Right atrium auricular region (tissue), 2 donors: ENCODE measurements at regions not wholly inside any gene's neighbourhood (a gene's known extent, or its start where the extent isn't known, plus 50 kb on each side); places are given as distances from the start of the nearest gene placed in this dataset.

Experiments used
- DNase-seq: peaks from one replicate; pipeline ENCODE4 v3.0.0-alpha.2; 2019; ENCODE audit warnings: low spot score
- H3K27ac ChIP-seq, 2 donors: fragments of 200-600 bp; sonication (generic); 1 replicate in 1 of 2; 2 replicates in 1 of 2; pipeline ENCODE4 v1.5.1; 2016 to 2019
- H3K27me3 ChIP-seq, 2 donors: fragments of 200-600 bp; sonication (generic); one replicate each; pipeline versions ENCODE4 v1.5.1 to v1.6.0; 2017 to 2019
- H3K36me3 ChIP-seq: fragments of 200-600 bp; sonication (generic); one replicate; pipeline ENCODE4 v1.5.1; 2016
- H3K4me1 ChIP-seq, 2 donors: fragments of 200-600 bp; sonication (generic); one replicate each; pipeline versions ENCODE4 v1.5.1 to v1.6.0; 2017 to 2019
- H3K4me3 ChIP-seq, 2 donors: fragments of 200-600 bp; sonication (generic); 1 replicate in 1 of 2; 2 replicates in 1 of 2; pipeline ENCODE4 v1.5.1; 2017 to 2019; ENCODE audit warnings: mild to moderate bottlenecking in 1 of 2, moderate library complexity in 1 of 2
- H3K9me3 ChIP-seq, 2 donors: fragments of 200-600 bp; sonication (generic); one replicate each; pipeline ENCODE4 v1.5.1; 2019
- CTCF ChIP-seq, 2 donors: fragments of 200-600 bp; sonication (generic); IDR thresholded peaks; one replicate each; pipeline ENCODE4 v1.5.1; 2019; ENCODE audit warnings: antibody characterized with exemption in 2 of 2

- H3K36me3 ChIP-seq: no peaks in the 10 kb centered on the region
- no peaks in the 10 kb centered on the region for H3K9me3 ChIP-seq
- no peak for DNase-seq
- no peak for TF ChIP-seq CTCF (IDR thresholded peaks at IDR 0.05)
- no peaks in the 10 kb centered on the region for H3K27me3 ChIP-seq
- H3K4me3 ChIP-seq: no peak overlapping the region
- H3K27ac ChIP-seq: no peak overlapping the region
- H3K4me1 ChIP-seq: peaks cover 0 to 11% of the 10 kb centered on the region in 2 donors
Measured at GRCh38 chr10:78319841-78320240, 286.2 kb downstream of the RPS24 start.

GRCh38 chr10:78320506-78320905 lies 286.8 kb downstream of the RPS24 start:
- TF ChIP-seq CTCF (IDR thresholded peaks at IDR 0.05): no peak
- H3K27ac ChIP-seq: no peak overlapping the region
- no peaks in the 10 kb centered on the region for H3K36me3 ChIP-seq
- H3K4me1 ChIP-seq: peaks cover 0 to 11% of the 10 kb centered on the region in 2 donors
- no peak overlapping the region for H3K4me3 ChIP-seq
- H3K9me3 ChIP-seq: no peaks in the 10 kb centered on the region
- H3K27me3 ChIP-seq: no peaks in the 10 kb centered on the region
- DNase-seq: no peak

GRCh38 chr10:78321000-78321399 lies 287.3 kb downstream of the RPS24 start:
- H3K27me3 ChIP-seq: no peaks in the 10 kb centered on the region
- TF ChIP-seq CTCF (IDR thresholded peaks at IDR 0.05): no peak
- H3K27ac ChIP-seq: no peak overlapping the region
- H3K4me1 ChIP-seq: peaks cover 0 to 11% of the 10 kb centered on the region in 2 donors
- H3K9me3 ChIP-seq: peaks cover 0 to 5% of the 10 kb centered on the region in 2 donors
- H3K36me3 ChIP-seq: no peaks in the 10 kb centered on the region
- peak; percentile 13 for DNase-seq
- H3K4me3 ChIP-seq: no peak overlapping the region

GRCh38 chr10:78321500-78321899 lies 287.8 kb downstream of the RPS24 start:
- H3K27ac ChIP-seq: no peak overlapping the region
- H3K27me3 ChIP-seq: no peaks in the 10 kb centered on the region
- H3K9me3 ChIP-seq: peaks cover 0 to 10% of the 10 kb centered on the region in 2 donors
- no peak overlapping the region for H3K4me3 ChIP-seq
- no peak for TF ChIP-seq CTCF (IDR thresholded peaks at IDR 0.05)
- DNase-seq: peak; percentile 28
- peaks cover 0 to 6% of the 10 kb centered on the region in 2 donors for H3K4me1 ChIP-seq
- no peaks in the 10 kb centered on the region for H3K36me3 ChIP-seq

GRCh38 chr10:78326372-78326771 lies 292.7 kb downstream of the RPS24 start:
- H3K4me1 ChIP-seq: peaks cover 0 to 2% of the 10 kb centered on the region in 2 donors
- no peak for DNase-seq
- H3K36me3 ChIP-seq: no peaks in the 10 kb centered on the region
- H3K27me3 ChIP-seq: no peaks in the 10 kb centered on the region
- TF ChIP-seq CTCF (IDR thresholded peaks at IDR 0.05): no peak
- H3K9me3 ChIP-seq: peaks cover 0 to 15% of the 10 kb centered on the region in 2 donors
- H3K4me3 ChIP-seq: no peak overlapping the region
- no peak overlapping the region for H3K27ac ChIP-seq
